ENCODE measurements at regions not wholly inside any gene's neighbourhood (a gene's known extent, or its start where the extent isn't known, plus 50 kb on each side); places are given as distances from the start of the nearest gene placed in this dataset.

GRCh38 chr9:119810645-119811429, 441.6 kb upstream of the BRINP1 start:
- TF ChIP-seq, protein P1, sequence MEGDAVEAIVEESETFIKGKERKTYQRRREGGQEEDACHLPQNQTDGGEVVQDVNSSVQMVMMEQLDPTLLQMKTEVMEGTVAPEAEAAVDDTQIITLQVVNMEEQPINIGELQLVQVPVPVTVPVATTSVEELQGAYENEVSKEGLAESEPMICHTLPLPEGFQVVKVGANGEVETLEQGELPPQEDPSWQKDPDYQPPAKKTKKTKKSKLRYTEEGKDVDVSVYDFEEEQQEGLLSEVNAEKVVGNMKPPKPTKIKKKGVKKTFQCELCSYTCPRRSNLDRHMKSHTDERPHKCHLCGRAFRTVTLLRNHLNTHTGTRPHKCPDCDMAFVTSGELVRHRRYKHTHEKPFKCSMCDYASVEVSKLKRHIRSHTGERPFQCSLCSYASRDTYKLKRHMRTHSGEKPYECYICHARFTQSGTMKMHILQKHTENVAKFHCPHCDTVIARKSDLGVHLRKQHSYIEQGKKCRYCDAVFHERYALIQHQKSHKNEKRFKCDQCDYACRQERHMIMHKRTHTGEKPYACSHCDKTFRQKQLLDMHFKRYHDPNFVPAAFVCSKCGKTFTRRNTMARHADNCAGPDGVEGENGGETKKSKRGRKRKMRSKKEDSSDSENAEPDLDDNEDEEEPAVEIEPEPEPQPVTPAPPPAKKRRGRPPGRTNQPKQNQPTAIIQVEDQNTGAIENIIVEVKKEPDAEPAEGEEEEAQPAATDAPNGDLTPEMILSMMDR (tag by site-specific recombination; IDR thresholded peaks at IDR 0.05): no peak
- TF ChIP-seq ZNF266 (tag by site-specific recombination; IDR thresholded peaks at IDR 0.05; ENCODE audit: low read depth): no peak

Data from HEK293 (cell line).